Renal cortex interstitium (tissue), 11 donors: ENCODE measurements at regions not wholly inside any gene's neighbourhood (a gene's known extent, or its start where the extent isn't known, plus 50 kb on each side); places are given as distances from the start of the nearest gene placed in this dataset.

Source experiments
- DNase-seq, 11 donors: peaks; one replicate each; pipeline ENCODE4 v3.0.0-alpha.2; 2013; ENCODE audit warnings: low read depth in 9 of 11, low spot score in 4 of 11; ENCODE audit errors: extremely low read depth in 1 of 11

- DNase-seq, result no peak
Measured at GRCh38 chr1:90435351-90435750, 281.8 kb downstream of the BARHL2 start.

DNA sequence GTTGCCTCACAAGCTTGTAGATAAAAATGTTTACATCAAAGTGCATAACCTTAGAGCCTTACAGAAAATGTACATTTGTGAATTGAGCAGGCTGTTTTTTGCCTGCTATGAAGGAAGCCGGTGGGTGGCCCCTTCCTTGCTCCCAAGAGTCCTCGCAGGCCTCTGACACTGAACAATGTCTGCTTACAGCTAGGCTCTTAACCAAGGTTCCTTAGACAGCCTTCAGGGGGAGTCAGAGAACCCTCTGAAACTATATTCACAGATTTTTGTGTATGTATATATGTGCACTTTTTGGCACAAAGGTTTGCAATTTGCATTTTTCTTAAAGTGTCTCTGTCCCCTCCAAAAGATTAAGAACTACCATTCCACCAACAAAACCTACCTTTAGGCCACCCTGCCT is 282.6 kb downstream of the BARHL2 start:
- no peak for DNase-seq

- no peak for DNase-seq
Measured at GRCh38 chr1:90417126-90417525, 300.0 kb downstream of the BARHL2 start.

DNA sequence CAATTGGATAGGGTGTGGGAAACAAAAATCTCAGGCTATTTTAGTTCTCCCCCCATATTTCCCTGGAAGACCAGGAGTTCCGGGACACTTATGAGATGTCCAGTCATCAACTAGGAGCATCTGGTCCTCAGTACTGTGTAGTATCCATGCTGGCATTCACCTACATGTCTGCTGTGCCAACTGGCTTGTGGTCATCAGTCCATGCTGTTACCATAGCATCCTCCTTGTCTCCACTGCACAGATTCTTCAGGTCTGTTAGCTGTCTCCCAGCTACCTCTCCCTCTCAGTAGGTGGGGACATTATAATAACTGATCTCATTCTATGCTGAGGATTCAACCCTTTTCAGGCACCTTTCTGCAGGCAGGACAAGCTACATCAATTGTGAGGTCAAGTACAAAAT is 302.9 kb downstream of the BARHL2 start:
- no peak for DNase-seq

GRCh38 chr1:90413519-90413918 is 303.6 kb downstream of the BARHL2 start:
- DNase-seq, result no peak

DNA sequence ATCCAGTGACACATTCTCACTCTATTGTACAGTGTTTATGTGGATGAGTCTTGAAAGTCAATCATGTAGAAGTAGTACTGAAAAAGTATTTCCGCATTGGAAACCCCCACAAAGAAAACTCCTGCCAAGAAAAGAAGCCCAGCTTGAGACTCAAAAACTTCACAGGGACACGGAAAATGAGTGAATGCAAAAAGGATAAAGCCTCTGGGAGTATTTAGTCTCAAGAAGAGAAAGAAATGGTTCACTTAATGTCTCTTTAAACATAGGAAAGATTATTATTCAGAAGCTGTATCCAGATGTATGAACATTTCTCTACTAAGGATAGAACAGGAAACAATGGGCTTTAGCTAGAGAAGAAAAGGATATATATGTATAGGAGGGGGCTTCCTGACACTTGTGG is 304.5 kb downstream of the BARHL2 start:
- DNase-seq, result no peak

- DNase-seq, result no peak
Measured at GRCh38 chr1:90411185-90411584, 305.9 kb downstream of the BARHL2 start.

DNA sequence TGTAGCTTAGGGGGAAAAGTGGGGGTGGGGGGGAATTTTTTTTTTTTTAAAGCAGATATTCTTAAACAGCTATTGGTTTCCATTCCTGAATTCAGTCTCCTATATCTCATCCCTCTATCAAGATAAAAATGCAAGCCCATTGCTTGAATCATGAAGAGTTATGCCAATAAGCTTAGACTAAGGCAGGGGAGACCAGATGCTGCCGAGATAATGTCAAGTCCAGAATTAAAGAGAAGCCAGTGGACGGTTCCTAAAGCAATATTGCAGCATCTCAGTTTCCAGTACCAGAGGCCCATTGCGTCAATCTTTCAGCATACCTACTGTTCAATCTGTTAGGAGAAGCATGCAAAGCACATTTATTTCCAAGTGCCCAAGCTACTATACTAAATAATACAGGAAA is 309.4 kb downstream of the BARHL2 start:
- no peak for DNase-seq

GRCh38 chr1:90405726-90406125 is 311.4 kb downstream of the BARHL2 start:
- no peak for DNase-seq

DNA sequence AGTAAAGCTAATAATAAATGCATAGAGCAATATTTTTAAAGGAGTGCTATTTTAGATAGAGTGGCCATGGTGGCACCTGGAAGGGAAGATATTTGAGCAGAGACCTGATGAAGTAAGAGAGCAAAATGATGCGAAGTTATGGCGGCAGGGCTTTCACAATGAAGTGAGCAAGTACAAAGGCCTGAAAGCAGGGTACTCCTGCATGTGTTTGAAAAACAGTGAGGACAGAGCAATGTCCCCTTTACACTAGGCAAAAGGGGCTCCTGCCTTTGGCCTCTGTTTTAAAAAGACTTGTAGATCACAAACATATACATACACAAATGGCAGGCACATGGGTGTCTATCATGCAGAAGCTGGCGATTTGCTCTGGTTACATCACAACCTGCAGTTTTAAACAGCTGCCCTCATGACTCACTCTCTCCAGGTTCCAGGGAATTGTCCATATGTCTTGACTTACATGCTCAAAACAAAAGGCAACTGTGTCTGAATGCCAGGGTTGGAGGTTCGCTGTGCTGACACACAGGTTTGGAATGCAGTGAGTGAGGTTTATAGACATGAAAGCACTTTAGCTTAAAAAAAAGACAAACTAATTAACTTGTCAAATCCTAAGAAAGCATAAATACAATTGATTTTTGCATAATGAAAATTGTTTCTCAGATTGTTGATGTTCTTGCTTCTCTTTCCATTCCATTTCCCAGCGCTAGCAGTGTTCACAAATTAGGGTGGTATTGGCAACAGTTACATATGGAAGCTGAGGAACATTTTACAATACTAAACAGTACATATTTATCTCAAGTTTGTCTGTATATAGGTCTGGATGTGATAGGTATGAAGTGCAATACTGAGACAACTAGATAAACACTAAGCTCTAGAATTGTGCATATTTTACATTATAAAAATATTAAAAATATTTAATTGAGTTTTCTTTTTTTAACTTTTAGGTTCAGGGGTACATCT is 313.9 kb downstream of the BARHL2 start:
- DNase-seq, result peak in 2 of 11 donors; percentile 2 to 6

DNA sequence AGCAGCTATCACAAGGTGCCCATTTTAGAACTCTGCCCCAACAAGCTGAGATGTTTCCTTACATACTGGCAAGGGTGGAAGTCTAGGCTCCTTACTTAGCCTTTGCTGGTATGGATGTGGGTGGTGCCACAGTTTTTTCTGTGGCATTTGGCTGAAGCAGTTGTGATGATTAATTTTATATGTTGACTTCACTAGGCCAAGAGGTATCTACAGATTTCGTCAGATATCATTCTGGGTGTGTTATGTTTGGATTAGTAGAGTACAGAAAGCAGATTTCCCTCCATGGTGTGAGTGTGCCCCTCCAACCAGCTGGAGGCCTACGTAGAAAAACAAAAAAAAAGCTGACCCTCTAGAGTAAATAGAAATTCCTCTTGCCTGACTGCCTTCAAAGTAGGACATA is 317.0 kb downstream of the BARHL2 start:
- no peak for DNase-seq

DNA sequence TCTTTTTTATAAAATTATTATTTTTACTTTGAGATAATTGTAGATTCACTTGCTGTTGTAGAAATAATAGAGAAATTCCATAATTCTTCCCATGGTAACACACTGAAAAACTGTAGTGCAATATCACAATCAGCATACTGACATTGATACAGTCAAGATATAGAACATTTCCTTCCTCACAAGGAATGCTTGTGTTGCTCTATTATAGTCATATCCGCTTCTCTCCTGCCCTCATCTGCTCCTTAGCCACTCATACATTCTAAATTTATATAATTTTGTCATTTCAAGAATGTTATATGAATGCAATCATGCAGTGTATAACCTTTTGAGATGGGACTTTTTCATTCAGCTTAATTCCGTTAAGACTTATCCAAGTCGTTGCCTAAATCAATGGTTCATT is 320.2 kb downstream of the BARHL2 start:
- DNase-seq, result no peak

DNA sequence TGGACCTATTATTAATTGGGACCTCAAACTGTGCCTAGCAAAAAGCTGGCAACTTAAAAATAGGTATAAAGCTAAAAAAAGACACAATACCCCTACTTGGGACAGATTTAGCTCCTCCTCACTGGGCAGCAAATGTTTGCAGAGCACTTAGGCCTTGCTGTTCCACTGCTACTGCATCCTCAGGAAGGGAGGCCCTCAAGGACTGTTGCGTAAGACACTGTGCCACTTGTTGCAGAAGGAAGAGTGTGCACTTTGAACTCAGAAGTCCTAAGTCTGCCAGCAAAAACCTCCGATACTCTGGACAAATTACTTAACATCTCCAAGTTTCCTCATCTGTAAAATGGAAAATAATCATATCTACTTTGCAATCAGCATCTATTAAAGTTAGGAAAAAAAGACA is 322.9 kb downstream of the BARHL2 start:
- DNase-seq, result no peak

DNA sequence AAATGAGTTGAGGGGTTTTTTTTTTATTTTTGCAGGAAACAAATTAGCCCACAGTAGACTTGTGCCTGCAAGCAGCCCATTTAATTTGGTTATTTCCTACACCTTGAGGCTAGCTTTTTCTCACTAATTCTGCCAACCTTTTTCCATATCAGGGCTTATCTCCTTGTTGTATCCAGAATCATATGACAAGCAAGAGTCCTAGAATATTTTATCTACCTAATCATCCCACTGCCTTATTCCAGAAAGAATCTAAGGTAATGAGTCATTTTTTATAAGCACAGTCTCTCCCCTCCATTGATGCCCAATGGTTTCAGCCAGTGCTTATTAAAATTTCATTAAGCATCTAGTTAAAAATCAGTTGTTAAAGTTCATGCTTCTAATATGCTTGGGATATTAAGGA is 324.1 kb downstream of the BARHL2 start:
- DNase-seq, result no peak

- DNase-seq, result no peak
Measured at GRCh38 chr1:90391126-90391525, 326.0 kb downstream of the BARHL2 start.

- no peak for DNase-seq
Measured at GRCh38 chr1:90387805-90388204, 329.3 kb downstream of the BARHL2 start.

GRCh38 chr1:90386899-90387720 is 330.0 kb downstream of the BARHL2 start:
- DNase-seq, result no peak

GRCh38 chr1:90384193-90384592 is 332.9 kb downstream of the BARHL2 start:
- no peak for DNase-seq

DNA sequence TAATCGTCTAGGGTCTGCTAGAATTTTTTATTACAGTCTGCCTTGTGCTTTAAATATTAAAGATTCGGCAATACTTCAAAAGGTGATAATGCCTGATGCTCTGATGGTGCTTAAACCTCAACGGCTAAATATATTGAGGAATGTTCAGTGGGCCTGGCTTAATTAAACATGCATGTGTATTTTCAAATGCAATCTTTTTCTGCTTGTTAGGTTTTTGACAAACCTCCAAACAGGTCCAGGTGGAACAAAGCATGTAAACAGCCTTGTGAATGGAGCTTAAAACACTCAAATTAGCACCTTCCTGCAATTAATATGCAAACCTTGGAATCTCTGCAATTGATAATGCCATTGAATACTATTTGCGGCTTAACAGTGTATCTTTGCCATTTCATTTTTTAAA is 334.9 kb downstream of the BARHL2 start:
- DNase-seq, result no peak

DNA sequence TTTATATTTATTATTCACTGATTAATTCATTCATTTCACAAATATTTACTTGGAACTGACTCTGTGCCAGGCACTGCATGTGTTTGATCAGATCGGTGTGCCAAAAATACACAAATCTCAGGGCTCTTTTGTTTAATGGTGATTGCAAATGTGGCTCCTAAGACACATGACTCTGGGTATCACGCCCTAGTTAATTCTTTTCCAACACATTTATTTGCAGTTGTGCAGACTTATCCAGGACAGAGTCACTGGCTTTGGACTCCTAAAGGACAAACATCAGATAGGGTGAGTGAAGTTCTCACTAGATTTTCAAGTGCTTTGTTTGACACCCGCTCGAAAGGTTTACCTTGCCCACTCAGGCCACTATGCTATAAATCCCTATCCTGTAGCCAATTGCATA is 335.5 kb downstream of the BARHL2 start:
- DNase-seq, result no peak
